HUES64 (cell line): ENCODE measurements at regions not wholly inside any gene's neighbourhood (a gene's known extent, or its start where the extent isn't known, plus 50 kb on each side); places are given as distances from the start of the nearest gene placed in this dataset.

Source experiments
- H3K27ac ChIP-seq: 2 replicates; pipeline ENCODE4 v1.7.0; 2013; ENCODE audit warnings: low read depth, low read length, inconsistent platforms
- H3K27me3 ChIP-seq: 2 replicates; pipeline ENCODE4 v1.6.1; 2013; ENCODE audit warnings: mild to moderate bottlenecking, low read length; ENCODE audit not compliant: insufficient read depth
- H3K36me3 ChIP-seq: 2 replicates; pipeline ENCODE4 v1.6.1; 2013; ENCODE audit warnings: mild to moderate bottlenecking, low read length; ENCODE audit not compliant: insufficient read depth
- H3K4me1 ChIP-seq: 2 replicates; pipeline ENCODE4 v1.6.1; 2013; ENCODE audit warnings: mild to moderate bottlenecking, low read length, moderate library complexity; ENCODE audit not compliant: insufficient read depth
- H3K4me3 ChIP-seq: 2 replicates; pipeline ENCODE4 v1.5.1; 2013; ENCODE audit warnings: mild to moderate bottlenecking, low read length, moderate library complexity
- H3K9ac ChIP-seq: 2 replicates; pipeline ENCODE4 v1.6.1; 2013; ENCODE audit warnings: mild to moderate bottlenecking, low read depth, low read length
- H3K9me3 ChIP-seq: 2 replicates; pipeline ENCODE4 v1.6.1; 2013; ENCODE audit warnings: low read depth, low read length; ENCODE audit not compliant: insufficient read depth
- WGBS: fragments of 150-250, 120-280 bp; methylation state at CpG from one replicate; pipeline ENCODE4 v1.1.7; 2013; ENCODE audit warnings: missing lambda C conversion rate; 5-methylcytosine and 5-hydroxymethylcytosine counted together

DNA sequence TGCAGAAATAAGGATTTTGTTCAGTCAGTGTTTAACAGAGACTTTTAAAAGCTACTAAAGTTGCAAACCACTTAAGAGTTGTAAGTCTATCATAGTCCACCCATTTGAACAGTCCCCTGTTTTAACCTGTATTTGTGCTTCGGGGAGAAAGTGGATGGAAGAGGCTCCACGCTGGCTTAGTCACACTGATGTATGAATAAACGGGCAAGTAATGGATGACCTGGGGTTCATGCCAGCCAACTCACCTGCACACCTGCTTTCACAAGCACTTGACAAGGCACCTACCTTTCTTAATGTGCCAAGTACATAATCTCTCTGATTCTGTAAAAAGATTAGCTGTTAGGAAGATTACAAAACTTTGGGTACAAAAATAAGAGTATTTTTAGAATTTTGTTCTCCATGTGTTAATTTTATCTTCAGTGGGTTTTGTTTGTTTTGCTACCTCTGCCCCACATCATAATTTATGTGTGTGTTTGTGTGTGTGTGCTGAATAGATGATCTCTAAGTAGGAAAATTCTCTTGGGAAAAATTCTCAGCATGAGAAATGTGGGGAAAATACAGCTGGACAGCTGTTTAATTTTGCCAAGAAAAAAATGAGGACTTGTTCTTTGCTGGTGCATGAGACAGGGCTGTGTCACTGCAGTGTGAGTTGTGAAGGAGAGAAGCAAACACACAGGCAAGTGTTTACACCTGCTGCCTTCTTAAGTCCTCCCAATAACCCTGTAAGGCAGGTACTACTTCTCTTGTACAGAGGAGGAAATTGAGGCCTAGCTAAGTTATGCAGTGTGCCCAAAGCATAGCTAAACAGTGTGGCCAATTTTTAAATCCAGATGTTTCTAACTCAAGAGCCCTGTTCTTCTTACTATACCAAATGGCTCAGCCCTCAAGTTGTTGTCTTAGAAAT, 181.2 kb upstream of the IL12A start:
- 100% methylated on average over 3 of the region's 3 CpGs for WGBS
- no peaks in the 10 kb centered on the region for H3K9me3 ChIP-seq
- H3K9ac ChIP-seq: no peak overlapping the region

DNA sequence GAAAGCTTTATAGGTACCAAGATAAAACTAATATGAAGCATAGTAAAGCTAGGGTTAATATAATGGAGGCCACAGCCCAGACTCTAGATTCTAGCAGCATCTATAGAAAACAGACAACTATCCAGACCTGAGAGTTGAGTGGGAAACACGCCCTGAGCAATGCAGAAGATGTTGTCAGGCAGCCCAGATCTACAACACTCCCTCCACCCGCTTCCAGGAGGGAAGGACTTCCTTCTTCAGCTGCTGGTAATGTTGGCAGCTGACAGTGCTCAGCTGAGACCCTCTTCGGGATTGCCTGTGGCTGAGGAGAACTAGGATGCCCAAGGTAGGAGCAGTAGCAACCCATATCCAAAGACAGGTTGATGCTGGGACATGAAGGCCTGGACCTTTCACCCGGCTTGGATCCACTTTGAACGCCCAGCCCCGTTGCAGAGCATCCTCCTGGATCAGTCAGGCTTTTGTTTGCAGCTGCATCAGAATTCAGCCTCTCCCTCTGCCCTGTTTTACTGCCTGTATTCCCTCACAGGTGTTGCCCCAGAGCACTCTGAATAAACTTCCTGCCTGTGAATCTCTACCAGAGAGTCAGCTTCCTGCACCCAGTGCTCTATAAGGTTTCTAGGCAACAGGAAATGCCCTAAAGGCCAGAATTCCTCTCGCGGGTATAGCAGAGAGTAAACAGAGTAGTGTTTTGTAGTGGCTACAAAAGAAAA, 174.7 kb upstream of the IL12A start:
- Histone ChIP-seq H3K4me1 (peaks cover 15% of the 10 kb centered on the region), H3K36me3 (no peaks in the 10 kb centered on the region), H3K4me3 (no peak overlapping the region), H3K9ac (peak overlapping the region; percentile 34; the same call in 1 of the 2 replicates), H3K9me3 (no peaks in the 10 kb centered on the region), H3K27ac (no peak overlapping the region), H3K27me3 (no peaks in the 10 kb centered on the region)
- 64% methylated on average over 8 of the region's 8 CpGs for WGBS

More for the DNA sequence above, 181.2 kb upstream of the IL12A start:
- Histone ChIP-seq H3K27me3 (peaks cover 25% of the 10 kb centered on the region), H3K4me3 (no peak overlapping the region), H3K4me1 (no peaks in the 10 kb centered on the region; the same call in 1 of the 2 replicates), H3K36me3 (no peaks in the 10 kb centered on the region), H3K27ac (no peak overlapping the region)

DNA sequence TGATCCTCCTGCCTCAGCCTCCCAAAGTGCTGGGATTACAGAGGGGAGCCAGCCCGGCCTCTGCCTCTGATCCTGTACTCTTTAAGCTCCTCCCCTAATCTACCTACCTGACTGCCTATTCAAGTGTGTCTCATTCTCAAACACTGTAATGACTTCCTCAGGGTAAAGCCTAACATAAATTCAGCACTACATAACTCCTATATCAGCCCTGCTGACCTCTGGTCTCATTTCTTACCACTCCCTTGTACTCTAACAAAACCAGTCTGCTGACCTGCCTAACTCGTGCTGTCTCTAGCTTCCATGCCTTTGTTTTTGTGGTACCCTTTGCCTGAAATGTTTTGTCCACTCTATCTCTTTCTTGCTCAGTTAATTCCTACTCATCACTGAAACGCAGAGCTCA, 172.1 kb upstream of the IL12A start:
- H3K9ac ChIP-seq: no peak overlapping the region

DNA sequence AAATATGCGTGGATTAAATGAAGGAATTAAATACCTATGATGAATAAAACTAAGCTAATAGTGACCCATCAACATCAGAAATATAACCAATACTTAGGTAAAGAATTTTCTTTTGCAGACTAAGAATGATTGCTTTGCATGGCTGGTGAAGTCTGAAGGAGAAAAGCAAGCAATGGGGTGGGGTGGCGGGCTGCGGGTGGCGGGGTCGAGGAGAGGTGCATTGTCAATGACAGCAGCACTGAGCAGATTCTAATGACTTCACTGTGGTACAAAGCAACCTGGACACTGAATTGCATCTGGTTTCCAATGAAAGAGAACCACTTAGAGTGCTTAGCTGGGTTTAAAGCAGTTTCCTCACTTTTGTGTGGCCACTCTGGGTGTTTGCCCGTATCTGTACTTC, 171.5 kb upstream of the IL12A start:
- H3K4me3 ChIP-seq: no peak overlapping the region
- no peaks in the 10 kb centered on the region for H3K36me3 ChIP-seq
- H3K27ac ChIP-seq: no peak overlapping the region
- H3K9me3 ChIP-seq: no peaks in the 10 kb centered on the region
- H3K4me1 ChIP-seq: peaks cover 15% of the 10 kb centered on the region
- no peak overlapping the region for H3K9ac ChIP-seq
- WGBS: 95% methylated on average over 5 of the region's 6 CpGs
- H3K27me3 ChIP-seq: no peaks in the 10 kb centered on the region

More for the DNA sequence above, 172.1 kb upstream of the IL12A start:
- Histone ChIP-seq H3K27me3 (no peaks in the 10 kb centered on the region), H3K4me3 (no peak overlapping the region), H3K9me3 (no peaks in the 10 kb centered on the region), H3K27ac (no peak overlapping the region), H3K36me3 (no peaks in the 10 kb centered on the region), H3K4me1 (peaks cover 15% of the 10 kb centered on the region)
- WGBS: 90% methylated on average over 3 of the region's 3 CpGs

DNA sequence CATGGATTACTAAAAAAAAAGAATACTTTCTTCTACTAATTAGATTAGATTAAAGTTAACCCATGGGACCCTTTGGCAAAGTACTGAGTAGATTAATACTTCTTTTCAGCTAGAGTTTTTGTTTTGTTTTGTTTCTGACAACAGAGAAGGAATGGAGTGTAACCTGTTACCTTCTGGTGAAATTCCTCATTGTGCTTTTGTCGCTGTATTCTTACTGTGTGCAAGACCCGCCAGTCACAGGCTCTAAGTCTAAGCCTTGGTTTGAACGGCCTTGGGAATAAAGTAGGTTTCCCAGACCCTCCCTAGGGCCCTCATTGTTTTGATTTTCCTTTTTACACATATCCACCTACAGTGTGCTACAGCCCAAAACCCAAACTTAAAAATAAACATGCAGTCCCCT, 171.1 kb upstream of the IL12A start:
- H3K4me1 ChIP-seq: peaks cover 15% of the 10 kb centered on the region
- H3K27me3 ChIP-seq: no peaks in the 10 kb centered on the region
- no peak overlapping the region for H3K9ac ChIP-seq
- H3K27ac ChIP-seq: no peak overlapping the region
- no peaks in the 10 kb centered on the region for H3K9me3 ChIP-seq
- H3K36me3 ChIP-seq: no peaks in the 10 kb centered on the region
- 92% methylated on average over 3 of the region's 3 CpGs for WGBS
- no peak overlapping the region for H3K4me3 ChIP-seq

DNA sequence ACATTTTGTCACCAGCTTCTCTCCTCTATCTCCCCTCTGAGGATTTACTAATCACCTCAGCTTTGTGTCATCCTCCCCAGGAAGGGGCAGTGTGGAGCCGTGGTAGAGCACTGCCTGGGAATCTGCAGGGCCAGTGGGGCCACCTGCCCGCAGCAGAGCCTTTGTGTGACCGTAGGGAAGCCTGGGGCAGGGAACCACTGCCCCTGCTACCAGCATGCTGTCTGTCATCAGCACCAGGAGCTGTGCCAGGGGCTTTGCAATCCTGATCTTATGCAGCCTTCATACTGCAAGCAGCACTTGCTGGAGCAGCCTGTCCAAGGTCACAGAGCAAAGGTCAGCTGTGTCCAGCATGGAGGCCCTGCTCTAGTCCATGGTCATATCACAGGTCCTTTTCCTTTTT, 170.2 kb upstream of the IL12A start:
- H3K9me3 ChIP-seq: no peaks in the 10 kb centered on the region
- H3K9ac ChIP-seq: no peak overlapping the region
- H3K36me3 ChIP-seq: no peaks in the 10 kb centered on the region
- peaks cover 15% of the 10 kb centered on the region for H3K4me1 ChIP-seq
- H3K4me3 ChIP-seq: no peak overlapping the region
- H3K27me3 ChIP-seq: no peaks in the 10 kb centered on the region
- 38% methylated on average over 3 of the region's 3 CpGs for WGBS
- H3K27ac ChIP-seq: no peak overlapping the region

DNA sequence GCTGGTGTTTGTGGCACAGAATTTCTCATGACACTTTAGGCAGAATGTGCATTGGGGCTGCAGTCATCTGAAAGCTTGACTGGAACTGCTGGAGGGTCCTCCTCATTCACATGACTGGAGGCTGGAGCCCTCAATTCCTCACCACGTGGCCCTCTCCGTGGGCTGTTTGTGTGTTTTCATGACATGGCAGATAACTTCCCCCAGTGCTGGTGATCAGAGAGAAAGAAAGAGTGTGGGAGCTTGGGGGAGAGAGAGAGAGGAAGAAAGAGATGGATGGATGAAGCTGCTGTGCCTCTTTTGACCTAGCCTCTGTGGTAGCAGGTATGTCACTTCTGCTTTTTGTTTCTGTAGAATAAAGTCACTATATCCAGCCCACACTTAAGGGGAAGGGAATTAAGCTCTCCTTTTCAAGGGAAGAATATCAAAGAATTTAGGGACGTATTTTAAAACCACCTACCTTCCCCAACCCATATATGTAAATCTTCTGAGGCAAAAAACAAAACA, 169.6 kb upstream of the IL12A start:
- 82% methylated on average over 3 of the region's 3 CpGs for WGBS
- Histone ChIP-seq H3K9ac (no peak overlapping the region), H3K4me3 (no peak overlapping the region), H3K27ac (no peak overlapping the region), H3K36me3 (no peaks in the 10 kb centered on the region), H3K9me3 (no peaks in the 10 kb centered on the region), H3K27me3 (no peaks in the 10 kb centered on the region), H3K4me1 (peaks cover 11% of the 10 kb centered on the region)

DNA sequence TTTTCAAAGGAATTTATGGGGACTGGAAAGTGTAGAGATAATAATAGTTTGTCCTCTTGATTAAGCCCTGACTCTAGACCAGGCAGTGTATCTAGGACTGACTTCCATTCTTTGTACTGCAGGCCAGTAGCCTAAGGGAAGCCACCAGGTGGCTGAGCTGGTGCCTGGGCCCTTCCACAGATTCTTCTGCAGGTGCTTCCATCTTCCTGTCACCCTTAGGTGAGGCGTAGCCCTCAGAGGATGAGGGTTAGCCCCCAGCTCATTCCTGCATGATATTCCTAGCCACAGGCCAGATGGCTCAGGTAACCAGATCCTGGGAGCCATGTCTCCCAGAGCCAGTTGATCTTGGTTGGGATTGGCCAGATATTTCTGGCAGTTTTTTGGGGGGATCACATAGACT, 169.0 kb upstream of the IL12A start:
- H3K9me3 ChIP-seq: no peaks in the 10 kb centered on the region
- H3K4me1 ChIP-seq: peaks cover 6% of the 10 kb centered on the region; the same call in 1 of the 2 replicates
- no peaks in the 10 kb centered on the region for H3K36me3 ChIP-seq
- H3K27ac ChIP-seq: no peak overlapping the region
- no peaks in the 10 kb centered on the region for H3K27me3 ChIP-seq
- no peak overlapping the region for H3K9ac ChIP-seq
- WGBS: 90% methylated on average over 1 of the region's 1 CpG
- no peak overlapping the region for H3K4me3 ChIP-seq

DNA sequence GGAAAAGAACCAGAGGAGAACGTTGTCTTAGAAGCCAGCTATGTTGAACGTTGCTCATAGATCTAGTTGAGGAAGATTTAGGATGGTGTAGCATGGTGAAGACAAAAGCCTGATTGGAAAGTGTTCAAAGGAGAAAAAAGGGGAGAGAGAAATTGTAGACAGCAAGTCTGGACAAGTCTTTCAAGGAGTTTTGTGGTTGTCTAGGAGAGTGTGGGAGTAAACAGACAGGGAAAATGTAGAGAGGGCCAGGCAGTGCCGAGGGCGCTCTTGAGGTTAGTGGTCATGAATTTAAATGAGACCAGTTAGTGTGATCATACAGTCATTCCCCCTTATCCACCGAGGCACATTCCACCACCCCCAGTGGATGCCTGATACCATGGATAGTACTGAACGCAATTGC, 167.5 kb upstream of the IL12A start:
- Histone ChIP-seq H3K36me3 (no peaks in the 10 kb centered on the region), H3K27me3 (no peaks in the 10 kb centered on the region), H3K4me1 (peaks cover 4% of the 10 kb centered on the region; the same call in 1 of the 2 replicates), H3K9ac (no peak overlapping the region), H3K4me3 (no peak overlapping the region), H3K27ac (no peak overlapping the region), H3K9me3 (no peaks in the 10 kb centered on the region)
- 94% methylated on average over 6 of the region's 6 CpGs for WGBS

DNA sequence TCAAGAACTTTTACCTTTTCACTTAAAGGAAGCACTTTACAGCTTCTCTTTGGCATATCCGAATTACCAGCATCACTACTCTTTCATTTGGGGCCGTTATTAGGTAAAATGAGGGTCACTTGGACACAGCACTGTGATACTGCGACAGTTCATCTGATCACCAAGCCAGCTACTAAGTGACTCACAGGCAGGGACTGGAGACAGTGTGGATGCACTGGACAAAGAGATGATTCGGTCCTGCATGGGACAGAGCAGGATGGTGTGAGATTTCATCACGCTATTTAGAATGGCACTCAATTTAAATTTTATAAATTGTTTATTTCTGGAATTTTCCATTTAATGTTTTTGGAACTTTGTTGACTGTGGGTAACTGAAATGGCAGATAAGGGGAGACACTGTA, 166.9 kb upstream of the IL12A start:
- Histone ChIP-seq H3K36me3 (no peaks in the 10 kb centered on the region), H3K27ac (no peak overlapping the region), H3K9me3 (no peaks in the 10 kb centered on the region), H3K27me3 (no peaks in the 10 kb centered on the region), H3K9ac (no peak overlapping the region), H3K4me3 (no peak overlapping the region), H3K4me1 (peaks cover 4% of the 10 kb centered on the region; the same call in 1 of the 2 replicates)
- WGBS: 93% methylated on average over 4 of the region's 5 CpGs

DNA sequence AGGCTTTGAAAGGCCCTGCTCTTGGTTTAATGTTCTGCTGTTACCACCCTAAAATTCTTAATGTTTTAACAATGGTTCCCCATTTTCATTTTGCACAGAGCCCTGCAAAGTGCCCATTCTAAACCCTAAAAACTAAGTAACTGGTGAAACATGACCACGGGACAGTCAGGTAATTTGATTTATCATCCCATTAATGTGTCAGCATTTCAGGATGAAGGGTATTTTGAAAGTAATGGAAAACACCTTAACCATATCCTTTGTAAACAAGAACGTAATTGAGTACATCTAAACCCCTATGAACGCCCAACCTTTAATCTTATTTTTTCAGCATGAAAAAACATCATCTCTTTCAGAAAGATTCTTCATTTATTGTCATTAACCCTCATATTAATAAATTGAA, 164.9 kb upstream of the IL12A start:
- Histone ChIP-seq H3K9me3 (no peaks in the 10 kb centered on the region), H3K9ac (no peak overlapping the region), H3K27ac (no peak overlapping the region), H3K4me3 (no peak overlapping the region), H3K27me3 (no peaks in the 10 kb centered on the region), H3K4me1 (no peaks in the 10 kb centered on the region), H3K36me3 (no peaks in the 10 kb centered on the region)
- WGBS: 86% methylated on average over 3 of the region's 3 CpGs
